Naive B cell (primary cell): ENCODE measurements at regions not wholly inside any gene's neighbourhood (a gene's known extent, or its start where the extent isn't known, plus 50 kb on each side); places are given as distances from the start of the nearest gene placed in this dataset.
"Not testable (repeated sequence)": the region's sequence is repeated elsewhere in the genome, so short reads cannot be mapped to it uniquely, and the experiment has no call there.

Experiments
- ATAC-seq, 2 donors: fragments of 150-1000 bp; cut with Tn5 transposase; 2 replicates each; pipeline ENCODE4 v1.10.0; 2021; ENCODE audit warnings: low read depth in 2 of 2, mild to moderate bottlenecking in 2 of 2, moderate library complexity in 2 of 2
- DNase-seq: peaks from one replicate; pipeline ENCODE4 v3.0.0; 2022
- H3K27ac Mint-ChIP-seq, 6 donors: one replicate each; pipeline ENCODE4 v1.8.0; 2020 to 2022; ENCODE audit warnings: mild to moderate bottlenecking in 6 of 6, mixed read lengths in 6 of 6, moderate library complexity in 5 of 6, inconsistent platforms in 2 of 6
- H3K27me3 Mint-ChIP-seq, 3 donors: one replicate each; pipeline ENCODE4 v1.8.0; 2021 to 2022; ENCODE audit warnings: mixed read lengths in 3 of 3, mild to moderate bottlenecking in 1 of 3
- H3K36me3 Mint-ChIP-seq, 2 donors: one replicate each; pipeline ENCODE4 v1.8.0; 2020 to 2022; ENCODE audit warnings: mixed read lengths in 2 of 2, inconsistent platforms in 1 of 2, mild to moderate bottlenecking in 1 of 2
- H3K4me1 Mint-ChIP-seq, 3 donors: one replicate each; pipeline ENCODE4 v1.8.0; 2020 to 2022; ENCODE audit warnings: mixed read lengths in 3 of 3, inconsistent platforms in 1 of 3, mild to moderate bottlenecking in 1 of 3, moderate library complexity in 1 of 3
- H3K4me3 Mint-ChIP-seq, 8 donors: one replicate each; pipeline ENCODE4 v1.8.0; 2020 to 2022; ENCODE audit warnings: mild to moderate bottlenecking in 8 of 8, mixed read lengths in 8 of 8, moderate library complexity in 8 of 8, inconsistent platforms in 2 of 8
- H3K9me3 Mint-ChIP-seq, 7 donors: one replicate each; pipeline ENCODE4 v1.8.0; 2020 to 2022; ENCODE audit warnings: mixed read lengths in 7 of 7, mild to moderate bottlenecking in 5 of 7, inconsistent platforms in 2 of 7, moderate library complexity in 1 of 7

- no peak for DNase-seq
- Mint-ChIP-seq H3K4me1 (peaks cover 0 to 4% (median 0%) of the 10 kb centered on the region in 3 donors), H3K27me3 (peaks cover 8 to 15% (median 9%) of the 10 kb centered on the region in 3 donors), H3K9me3 (no peaks in the 10 kb centered on the region), H3K36me3 (no peaks in the 10 kb centered on the region), H3K4me3 (no peak overlapping the region), H3K27ac (no peak overlapping the region)
- no peak for ATAC-seq
Measured at GRCh38 chr7:91421018-91421417, 156.8 kb downstream of the FZD1 start.

- no peak overlapping the region for H3K27ac Mint-ChIP-seq
- H3K4me1 Mint-ChIP-seq, result peaks cover 0 to 4% (median 0%) of the 10 kb centered on the region in 3 donors
- no peaks in the 10 kb centered on the region for H3K36me3 Mint-ChIP-seq
- DNase-seq (no peak), ATAC-seq (no peak)
- peaks cover 0 to 15% (median 9%) of the 10 kb centered on the region in 3 donors for H3K27me3 Mint-ChIP-seq
- no peak overlapping the region for H3K4me3 Mint-ChIP-seq
- no peaks in the 10 kb centered on the region for H3K9me3 Mint-ChIP-seq
Measured at GRCh38 chr7:91424371-91424770, 160.1 kb downstream of the FZD1 start.

GRCh38 chr7:91425149-91425548, 160.9 kb downstream of the FZD1 start:
- Mint-ChIP-seq H3K27ac (no peak overlapping the region), H3K36me3 (no peaks in the 10 kb centered on the region), H3K4me3 (no peak overlapping the region), H3K9me3 (no peaks in the 10 kb centered on the region), H3K4me1 (peaks cover 0 to 4% (median 0%) of the 10 kb centered on the region in 3 donors), H3K27me3 (peaks cover 0 to 15% (median 9%) of the 10 kb centered on the region in 3 donors)
- DNase-seq (no peak), ATAC-seq (no peak)

- Mint-ChIP-seq H3K9me3 (peaks cover 0 to 12% (median 4%) of the 10 kb centered on the region in 7 donors), H3K36me3 (no peaks in the 10 kb centered on the region), H3K4me1 (peaks cover 0 to 4% (median 0%) of the 10 kb centered on the region in 3 donors), H3K27me3 (peaks cover 0 to 15% (median 9%) of the 10 kb centered on the region in 3 donors), H3K4me3 (no peak overlapping the region), H3K27ac (no peak overlapping the region)
- DNase-seq (no peak), ATAC-seq (no peak)
Measured at GRCh38 chr7:91427051-91427450, 162.8 kb downstream of the FZD1 start.

- no peak overlapping the region for H3K27ac Mint-ChIP-seq
- no peak for ATAC-seq
- no peak overlapping the region for H3K4me3 Mint-ChIP-seq
- peaks cover 4 to 18% (median 6%) of the 10 kb centered on the region in 7 donors for H3K9me3 Mint-ChIP-seq
- H3K4me1 Mint-ChIP-seq, result no peaks in the 10 kb centered on the region
- peaks cover 0 to 8% (median 0%) of the 10 kb centered on the region in 3 donors for H3K27me3 Mint-ChIP-seq
- peaks cover 0 to 6% of the 10 kb centered on the region in 2 donors for H3K36me3 Mint-ChIP-seq
- DNase-seq, result no peak
Measured at GRCh38 chr7:91431601-91432000, 167.4 kb downstream of the FZD1 start.

GRCh38 chr7:91434836-91435235, 170.6 kb downstream of the FZD1 start:
- H3K4me1 Mint-ChIP-seq, result no peaks in the 10 kb centered on the region
- ATAC-seq (no peak), DNase-seq (no peak)
- no peak overlapping the region for H3K4me3 Mint-ChIP-seq
- H3K36me3 Mint-ChIP-seq, result peaks cover 0 to 12% of the 10 kb centered on the region in 2 donors
- no peak overlapping the region for H3K27ac Mint-ChIP-seq
- H3K9me3 Mint-ChIP-seq, result peaks cover 8 to 26% (median 15%) of the 10 kb centered on the region in 7 donors
- H3K27me3 Mint-ChIP-seq, result peaks cover 11 to 22% (median 12%) of the 10 kb centered on the region in 3 donors

- Mint-ChIP-seq H3K27ac (no peak overlapping the region), H3K4me1 (no peaks in the 10 kb centered on the region), H3K9me3 (peaks cover 8 to 31% (median 18%) of the 10 kb centered on the region in 7 donors), H3K27me3 (peaks cover 11 to 23% (median 12%) of the 10 kb centered on the region in 3 donors), H3K4me3 (no peak overlapping the region), H3K36me3 (peaks cover 4 to 13% of the 10 kb centered on the region in 2 donors)
- DNase-seq (no peak), ATAC-seq (no peak)
Measured at GRCh38 chr7:91435381-91436059, 171.3 kb downstream of the FZD1 start.

GRCh38 chr7:91436655-91437054, 172.4 kb downstream of the FZD1 start:
- H3K9me3 Mint-ChIP-seq, result peaks cover 8 to 30% (median 18%) of the 10 kb centered on the region in 7 donors
- DNase-seq (no peak), ATAC-seq (no peak)
- H3K4me1 Mint-ChIP-seq, result no peaks in the 10 kb centered on the region
- H3K36me3 Mint-ChIP-seq, result peaks cover 5 to 13% of the 10 kb centered on the region in 2 donors
- no peak overlapping the region for H3K4me3 Mint-ChIP-seq
- peaks cover 11 to 23% (median 12%) of the 10 kb centered on the region in 3 donors for H3K27me3 Mint-ChIP-seq
- H3K27ac Mint-ChIP-seq, result no peak overlapping the region

GRCh38 chr7:91440198-91440597, 176.0 kb downstream of the FZD1 start:
- not testable (repeated sequence) for H3K4me1 Mint-ChIP-seq, ATAC-seq, H3K4me3 Mint-ChIP-seq, DNase-seq, H3K36me3 Mint-ChIP-seq, H3K27ac Mint-ChIP-seq
- Mint-ChIP-seq H3K27me3 (peaks cover 8 to 23% (median 11%) of the 10 kb centered on the region in 3 donors), H3K9me3 (peaks cover 4 to 18% (median 13%) of the 10 kb centered on the region in 7 donors)

GRCh38 chr7:91443862-91444261, 179.6 kb downstream of the FZD1 start:
- peaks cover 5 to 7% of the 10 kb centered on the region in 2 donors for H3K36me3 Mint-ChIP-seq
- H3K4me1 Mint-ChIP-seq, result no peaks in the 10 kb centered on the region
- H3K27me3 Mint-ChIP-seq, result peaks cover 0 to 7% (median 0%) of the 10 kb centered on the region in 3 donors
- no peak for ATAC-seq
- DNase-seq, result no peak
- peaks cover 15 to 32% (median 22%) of the 10 kb centered on the region in 7 donors for H3K9me3 Mint-ChIP-seq
- no peak overlapping the region for H3K4me3 Mint-ChIP-seq
- H3K27ac Mint-ChIP-seq, result no peak overlapping the region

- Mint-ChIP-seq H3K4me3 (no peak overlapping the region), H3K9me3 (peaks cover 12 to 26% (median 20%) of the 10 kb centered on the region in 7 donors), H3K36me3 (no peaks in the 10 kb centered on the region), H3K27ac (no peak overlapping the region), H3K4me1 (no peaks in the 10 kb centered on the region), H3K27me3 (no peaks in the 10 kb centered on the region)
- DNase-seq (no peak), ATAC-seq (no peak)
Measured at GRCh38 chr7:91446819-91447218, 182.6 kb downstream of the FZD1 start.

GRCh38 chr7:91455411-91455810, 191.2 kb downstream of the FZD1 start:
- H3K4me3 Mint-ChIP-seq, result no peak overlapping the region
- no peak for DNase-seq

GRCh38 chr7:91457208-91457607, 193.0 kb downstream of the FZD1 start:
- no peak for ATAC-seq

More at GRCh38 chr7:91455411-91455810, 191.2 kb downstream of the FZD1 start:
- Mint-ChIP-seq H3K36me3 (peaks cover 0 to 15% of the 10 kb centered on the region in 2 donors), H3K27ac (no peak overlapping the region), H3K9me3 (peaks cover 5 to 39% (median 10%) of the 10 kb centered on the region in 7 donors), H3K27me3 (peaks cover 0 to 4% (median 0%) of the 10 kb centered on the region in 3 donors), H3K4me1 (no peaks in the 10 kb centered on the region)
- ATAC-seq, result no peak

GRCh38 chr7:91459539-91459938, 195.3 kb downstream of the FZD1 start:
- Mint-ChIP-seq H3K27me3 (no peaks in the 10 kb centered on the region), H3K4me1 (no peaks in the 10 kb centered on the region), H3K36me3 (peaks cover 0 to 15% of the 10 kb centered on the region in 2 donors), H3K27ac (no peak overlapping the region), H3K9me3 (peaks cover 5 to 28% (median 11%) of the 10 kb centered on the region in 7 donors), H3K4me3 (no peak overlapping the region)
- DNase-seq, result no peak
- ATAC-seq, result no peak

More at GRCh38 chr7:91457208-91457607, 193.0 kb downstream of the FZD1 start:
- no peaks in the 10 kb centered on the region for H3K4me1 Mint-ChIP-seq
- H3K27ac Mint-ChIP-seq, result no peak overlapping the region
- H3K36me3 Mint-ChIP-seq, result peaks cover 0 to 15% of the 10 kb centered on the region in 2 donors
- H3K9me3 Mint-ChIP-seq, result peaks cover 5 to 39% (median 11%) of the 10 kb centered on the region in 7 donors
- no peak for DNase-seq
- H3K27me3 Mint-ChIP-seq, result peaks cover 0 to 4% (median 0%) of the 10 kb centered on the region in 3 donors
- no peak overlapping the region for H3K4me3 Mint-ChIP-seq
